ENCODE measurements at regions not wholly inside any gene's neighbourhood (a gene's known extent, or its start where the extent isn't known, plus 50 kb on each side); places are given as distances from the start of the nearest gene placed in this dataset.
A peak's percentile ranks its signal among the peaks of the same experiment; 100 is the strongest.

DNA sequence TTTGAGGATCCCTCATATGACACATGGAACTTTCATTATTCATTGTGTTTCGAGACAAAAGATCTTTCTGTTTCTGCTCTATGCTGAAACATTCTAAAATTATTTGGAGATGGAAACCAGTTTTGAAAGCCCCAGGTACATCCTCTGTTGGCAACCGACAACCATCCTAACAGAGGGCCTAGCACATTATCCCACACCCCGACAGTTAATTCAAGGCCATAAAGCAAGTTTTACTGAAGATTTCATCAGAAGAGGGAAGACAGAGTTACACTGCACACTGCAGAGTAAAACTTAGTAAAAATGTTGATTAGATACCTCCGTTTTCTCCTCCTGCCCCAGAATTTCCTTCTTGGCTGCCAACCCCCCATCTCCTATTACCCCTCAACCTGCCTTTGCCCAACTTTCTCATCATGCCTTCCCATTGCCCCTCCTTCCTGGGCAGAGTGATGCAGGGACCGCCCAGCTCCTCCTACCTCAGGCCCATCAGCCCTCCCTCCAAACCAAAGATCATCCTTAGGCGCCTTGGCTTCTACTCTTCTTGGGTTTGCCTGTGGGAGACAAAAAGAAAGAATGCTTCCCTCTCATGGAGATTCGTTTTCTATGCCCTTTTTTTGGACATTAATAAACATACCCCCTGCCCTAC lies 52.9 kb upstream of the CITED4 start:
- no peak for DNase-seq

GRCh38 chr1:40915581-40915980 lies 53.4 kb upstream of the CITED4 start:
- no peak for DNase-seq

DNA sequence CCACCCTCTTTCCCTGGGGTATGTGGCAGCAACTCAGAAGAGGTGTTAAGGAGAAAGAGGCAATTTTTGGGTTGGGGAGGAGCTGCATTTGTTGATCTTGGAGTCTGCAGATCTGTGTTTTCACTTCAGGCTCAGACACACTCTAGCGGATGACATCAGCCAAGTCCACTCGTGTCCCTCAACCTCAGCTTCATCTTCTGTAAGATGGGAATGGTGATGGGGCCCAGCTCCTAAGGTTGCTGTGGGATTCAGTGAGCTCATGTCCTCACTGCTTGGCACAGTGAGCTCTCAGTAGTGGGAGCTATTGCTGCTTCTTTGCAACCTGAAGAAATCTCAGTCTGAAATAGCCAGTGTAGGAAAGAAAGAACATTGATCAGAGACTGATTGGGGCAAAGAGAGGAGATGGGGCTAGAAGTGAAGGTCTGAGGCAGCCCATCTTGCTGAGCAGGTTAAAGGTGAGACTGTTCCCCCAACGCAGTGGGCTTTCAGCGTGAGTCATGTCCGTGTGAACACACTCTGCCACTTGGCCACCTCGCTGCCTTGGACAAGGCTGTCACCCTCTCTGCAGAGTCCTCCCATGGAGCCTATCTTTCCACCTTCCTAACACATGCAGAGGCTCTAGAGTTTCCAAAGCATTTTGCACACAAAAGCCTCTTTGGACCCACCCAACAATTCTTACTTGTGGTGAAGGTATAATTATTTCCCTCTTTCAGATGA lies 56.0 kb upstream of the CITED4 start:
- DNase-seq: no peak

GRCh38 chr1:40919475-40920011 lies 57.4 kb upstream of the CITED4 start:
- peak; percentile 72 for DNase-seq

GRCh38 chr1:40921522-40921921 lies 58.0 kb upstream of the CTPS1 start:
- DNase-seq: no peak

DNA sequence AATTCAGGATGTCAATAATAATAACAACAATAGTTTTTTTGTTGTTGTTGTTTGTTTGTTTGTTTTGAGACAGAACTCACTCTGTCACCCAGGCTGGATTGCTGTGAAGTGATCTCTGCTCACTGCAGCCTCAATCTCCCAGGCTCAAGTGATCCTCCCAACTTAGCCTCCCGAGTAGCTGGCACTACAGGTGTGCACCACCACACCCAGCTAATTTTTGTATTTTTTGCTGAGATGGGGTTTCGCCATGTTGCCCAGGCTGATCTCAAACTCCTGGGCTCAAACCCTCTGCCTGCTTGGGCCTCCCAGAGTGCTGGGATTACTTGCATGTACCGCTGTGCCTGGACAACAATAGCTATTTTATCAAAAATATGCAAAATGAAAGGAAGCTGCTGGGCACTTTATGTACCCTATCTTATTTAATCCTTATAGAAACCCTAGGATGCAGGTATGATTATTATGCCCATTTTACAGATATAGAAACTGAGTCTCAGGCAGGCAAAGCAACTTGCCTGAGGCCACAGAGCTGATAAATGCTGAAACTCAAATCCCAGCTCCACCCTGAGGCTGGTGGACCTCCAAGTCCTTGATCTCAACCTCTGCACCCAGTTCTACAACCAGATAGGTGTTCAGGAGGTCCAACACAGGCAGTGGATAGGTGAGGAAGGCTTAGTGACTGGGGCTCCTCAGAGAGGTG lies 57.4 kb upstream of the CTPS1 start:
- no peak for DNase-seq

DNA sequence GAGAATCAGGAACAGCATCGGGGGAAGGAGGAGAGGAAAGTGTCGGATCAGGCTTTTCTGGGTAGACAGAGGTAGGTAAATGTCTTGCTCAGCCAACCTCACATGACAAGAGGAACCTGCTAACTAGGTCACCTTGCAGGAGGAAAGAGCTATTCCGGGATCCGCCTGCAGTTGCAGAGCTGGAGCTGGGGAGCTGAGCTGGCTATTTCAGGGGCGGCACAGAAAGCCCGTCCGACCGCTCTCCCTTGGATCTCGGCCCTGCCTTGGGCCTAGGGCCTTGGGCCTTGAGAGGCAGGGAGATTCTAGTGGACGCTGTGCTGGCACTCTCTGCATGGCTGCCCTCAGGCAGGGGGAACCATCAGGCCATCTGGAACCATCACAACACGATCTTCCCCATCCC lies 56.5 kb upstream of the CTPS1 start:
- DNase-seq: no peak

GRCh38 chr1:40923511-40924020 lies 55.9 kb upstream of the CTPS1 start:
- DNase-seq: no peak

GRCh38 chr1:40924767-40925166 lies 54.7 kb upstream of the CTPS1 start:
- DNase-seq: no peak

GRCh38 chr1:40925834-40926410 lies 53.6 kb upstream of the CTPS1 start:
- DNase-seq: no peak

- DNase-seq: peak; percentile 24
Observed at GRCh38 chr1:40926441-40926840, 53.1 kb upstream of the CTPS1 start.

GRCh38 chr1:40927781-40928180 lies 51.7 kb upstream of the CTPS1 start:
- DNase-seq: no peak

DNA sequence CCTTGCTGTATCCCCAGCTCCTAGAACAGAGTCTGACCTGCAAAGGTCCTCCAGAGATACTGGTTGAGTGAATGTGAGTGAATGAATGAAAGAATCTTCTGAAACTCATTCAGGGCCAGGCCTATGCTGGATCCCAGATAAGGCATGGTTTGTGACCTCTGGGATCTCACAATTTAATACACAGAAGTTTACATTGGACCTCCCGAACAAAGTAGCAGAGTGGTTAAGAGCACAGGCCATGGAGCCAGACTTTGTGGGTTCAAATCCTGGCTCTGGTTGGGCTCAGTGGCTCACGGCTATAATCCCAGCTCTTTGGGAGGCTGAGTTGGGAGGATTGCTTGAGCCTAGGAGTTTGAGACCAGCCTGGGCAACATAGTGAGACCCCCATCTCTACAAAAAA lies 50.8 kb upstream of the CTPS1 start:
- DNase-seq: no peak

DNA sequence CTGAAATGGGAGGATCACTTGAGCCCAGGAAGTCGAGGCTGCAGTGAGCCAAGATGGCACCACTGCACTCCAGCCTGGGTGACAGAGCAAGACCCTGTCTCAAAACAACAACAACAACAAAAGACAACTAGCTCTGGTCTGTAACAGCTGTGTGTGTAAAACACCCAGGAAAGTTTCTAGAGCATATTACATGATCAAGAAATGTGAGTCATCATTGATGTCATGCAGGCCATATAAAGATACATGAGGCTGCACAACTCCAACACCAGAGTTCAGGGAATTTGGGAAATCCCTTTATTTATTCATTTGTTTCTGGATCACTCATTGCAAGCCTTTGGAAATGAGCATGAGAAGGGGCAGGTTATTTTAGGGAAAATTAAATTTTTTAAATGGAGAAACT lies 50.3 kb upstream of the CTPS1 start:
- DNase-seq: no peak
